HUES48 (cell line): ENCODE measurements at regions not wholly inside any gene's neighbourhood (a gene's known extent, or its start where the extent isn't known, plus 50 kb on each side); places are given as distances from the start of the nearest gene placed in this dataset.

Experiments
- H3K27ac ChIP-seq: one replicate; pipeline ENCODE4 v1.7.0; 2013; ENCODE audit warnings: low read depth, low read length, inconsistent platforms
- H3K27me3 ChIP-seq: 2 replicates; pipeline ENCODE4 v1.6.1; 2013; ENCODE audit warnings: mild to moderate bottlenecking, low read length; ENCODE audit not compliant: control insufficient read depth, insufficient read depth
- H3K36me3 ChIP-seq: 2 replicates; pipeline ENCODE4 v1.6.1; 2013; ENCODE audit warnings: low read length; ENCODE audit not compliant: control insufficient read depth, insufficient read depth
- H3K4me1 ChIP-seq: 2 replicates; pipeline ENCODE4 v1.6.1; 2013; ENCODE audit warnings: mild to moderate bottlenecking, low read length; ENCODE audit not compliant: control insufficient read depth, insufficient read depth
- H3K4me3 ChIP-seq: 2 replicates; pipeline ENCODE4 v1.5.1; 2013; ENCODE audit warnings: mild to moderate bottlenecking, low read depth, low read length
- H3K9ac ChIP-seq: 2 replicates; pipeline ENCODE4 v1.6.1; 2013; ENCODE audit warnings: mild to moderate bottlenecking, low read depth, low read length, moderate library complexity
- H3K9me3 ChIP-seq: 2 replicates; pipeline ENCODE4 v1.6.1; 2013; ENCODE audit warnings: low read length; ENCODE audit not compliant: control insufficient read depth, insufficient read depth

DNA sequence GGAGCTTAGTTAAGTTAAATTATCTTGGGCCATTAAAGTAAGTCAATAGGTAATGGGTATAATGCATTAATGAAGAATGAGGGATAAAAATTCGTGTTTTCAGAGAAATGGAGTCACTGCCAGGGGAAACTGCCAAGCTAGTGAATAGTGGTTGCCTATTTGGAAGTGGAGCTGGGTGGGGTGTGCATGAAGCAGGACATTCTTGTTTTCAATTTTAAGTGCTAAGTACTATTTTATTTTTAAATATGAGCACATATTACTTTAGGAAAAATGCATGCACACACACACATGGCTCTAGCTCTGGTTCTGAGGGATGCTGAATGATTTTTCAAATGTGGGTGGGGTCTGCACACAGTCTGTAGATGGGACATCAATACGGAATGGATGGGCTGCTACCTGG, 717.7 kb upstream of the SGCG start:
- no peak overlapping the region for H3K4me3 ChIP-seq
- no peak overlapping the region for H3K27ac ChIP-seq
- no peaks in the 10 kb centered on the region for H3K27me3 ChIP-seq
- H3K9me3 ChIP-seq, result no peaks in the 10 kb centered on the region
- no peaks in the 10 kb centered on the region for H3K36me3 ChIP-seq
- H3K4me1 ChIP-seq, result no peaks in the 10 kb centered on the region
- H3K9ac ChIP-seq, result no peak overlapping the region

DNA sequence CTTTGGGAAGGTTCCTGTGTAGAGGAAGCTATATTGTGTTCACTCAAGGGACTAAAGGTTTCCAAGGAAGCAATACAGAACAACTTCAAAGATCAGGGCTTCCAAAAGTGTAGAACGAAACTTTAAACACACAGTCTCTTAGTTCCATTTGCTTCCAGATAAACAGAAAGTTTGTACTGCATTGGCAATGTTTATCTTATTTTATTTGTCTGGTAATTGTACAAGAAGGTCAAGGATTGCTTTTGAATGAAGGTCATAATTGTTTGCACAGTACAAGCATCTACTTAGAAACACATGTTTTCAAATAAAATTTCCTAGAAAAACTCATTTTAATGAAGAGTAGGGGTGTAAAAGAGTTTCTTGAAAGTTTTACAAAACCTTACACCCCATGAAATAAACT, 712.7 kb upstream of the SGCG start:
- Histone ChIP-seq H3K9me3 (no peaks in the 10 kb centered on the region), H3K27me3 (no peaks in the 10 kb centered on the region), H3K4me1 (no peaks in the 10 kb centered on the region), H3K4me3 (no peak overlapping the region), H3K27ac (no peak overlapping the region), H3K9ac (no peak overlapping the region), H3K36me3 (no peaks in the 10 kb centered on the region)

- Histone ChIP-seq H3K27ac (no peak overlapping the region), H3K4me3 (no peak overlapping the region), H3K36me3 (no peaks in the 10 kb centered on the region), H3K27me3 (no peaks in the 10 kb centered on the region), H3K9ac (no peak overlapping the region), H3K9me3 (no peaks in the 10 kb centered on the region), H3K4me1 (no peaks in the 10 kb centered on the region)
These were observed 712.0 kb upstream of the SGCG start for GRCh38 chr13:22468824-22469223.

DNA sequence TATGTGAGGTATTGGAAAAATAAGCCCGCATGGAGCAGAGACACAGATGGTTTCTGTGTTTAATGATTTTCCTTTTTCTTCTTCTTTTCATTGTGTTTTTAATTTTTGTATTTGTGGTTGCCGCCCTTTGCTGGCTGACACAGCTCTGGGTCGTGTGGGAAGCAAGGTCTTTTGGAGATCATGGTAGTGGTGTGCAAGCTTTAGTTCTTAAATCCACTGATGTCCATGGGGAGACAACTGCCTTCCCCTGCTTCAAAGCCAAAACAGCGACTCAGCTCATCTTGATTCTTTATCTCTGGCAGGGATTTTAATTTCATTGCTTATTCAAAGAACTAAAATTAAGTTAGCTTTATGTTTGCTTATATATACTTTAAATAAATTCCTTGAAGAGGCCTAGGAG, 711.3 kb upstream of the SGCG start:
- Histone ChIP-seq H3K4me1 (no peaks in the 10 kb centered on the region), H3K27ac (no peak overlapping the region), H3K27me3 (no peaks in the 10 kb centered on the region), H3K4me3 (no peak overlapping the region), H3K9me3 (no peaks in the 10 kb centered on the region), H3K9ac (no peak overlapping the region), H3K36me3 (no peaks in the 10 kb centered on the region)

DNA sequence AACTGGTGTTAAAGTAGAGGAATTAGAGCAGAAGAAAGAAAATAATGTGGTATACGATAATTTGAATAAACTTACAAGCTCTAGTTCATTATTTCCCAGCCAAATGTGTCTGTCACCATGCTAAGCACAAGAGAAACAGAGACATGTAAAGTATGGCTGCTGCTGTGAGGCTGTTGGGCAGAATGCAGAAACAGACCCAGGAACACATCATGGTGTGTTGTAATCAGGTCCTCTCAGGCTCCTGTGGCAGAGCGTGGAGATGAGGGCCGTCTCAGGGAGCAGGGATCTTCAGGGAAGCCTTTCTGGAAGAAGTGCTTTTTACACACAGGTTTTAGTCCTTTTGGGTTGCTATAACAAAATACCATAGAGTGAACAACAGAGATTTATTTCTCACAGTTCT, 710.7 kb upstream of the SGCG start:
- no peak overlapping the region for H3K27ac ChIP-seq
- H3K27me3 ChIP-seq, result no peaks in the 10 kb centered on the region
- no peaks in the 10 kb centered on the region for H3K4me1 ChIP-seq
- no peak overlapping the region for H3K4me3 ChIP-seq
- H3K9me3 ChIP-seq, result no peaks in the 10 kb centered on the region
- H3K36me3 ChIP-seq, result no peaks in the 10 kb centered on the region
- no peak overlapping the region for H3K9ac ChIP-seq

- Histone ChIP-seq H3K27me3 (no peaks in the 10 kb centered on the region), H3K27ac (no peak overlapping the region), H3K36me3 (no peaks in the 10 kb centered on the region), H3K4me3 (no peak overlapping the region), H3K9ac (no peak overlapping the region), H3K4me1 (no peaks in the 10 kb centered on the region), H3K9me3 (no peaks in the 10 kb centered on the region)
These were observed 698.2 kb upstream of the SGCG start for GRCh38 chr13:22482496-22483000.

DNA sequence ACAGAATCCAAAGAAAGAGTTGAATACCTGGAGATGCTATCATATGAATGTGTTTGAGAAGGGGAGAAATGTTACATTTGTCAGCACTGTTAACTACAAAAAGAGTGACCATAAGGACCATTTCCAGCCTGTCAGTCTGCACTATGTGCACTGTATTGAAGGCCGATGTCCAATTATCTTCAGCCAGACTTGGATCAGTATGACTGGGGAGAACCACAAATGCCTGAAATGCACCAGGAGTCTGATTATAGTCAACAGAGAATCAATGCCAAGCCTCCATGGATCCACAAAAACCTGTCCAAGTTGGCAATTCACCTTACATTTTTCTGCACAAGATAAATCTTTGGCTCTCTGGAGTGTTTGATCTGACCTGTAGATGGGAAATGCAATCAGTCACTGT, 697.5 kb upstream of the SGCG start:
- Histone ChIP-seq H3K27ac (no peak overlapping the region), H3K9me3 (no peaks in the 10 kb centered on the region), H3K4me1 (no peaks in the 10 kb centered on the region), H3K36me3 (no peaks in the 10 kb centered on the region), H3K4me3 (no peak overlapping the region), H3K9ac (no peak overlapping the region), H3K27me3 (no peaks in the 10 kb centered on the region)

- no peaks in the 10 kb centered on the region for H3K27me3 ChIP-seq
- no peak overlapping the region for H3K9ac ChIP-seq
- H3K4me3 ChIP-seq, result no peak overlapping the region
- H3K9me3 ChIP-seq, result no peaks in the 10 kb centered on the region
- H3K4me1 ChIP-seq, result no peaks in the 10 kb centered on the region
- H3K36me3 ChIP-seq, result no peaks in the 10 kb centered on the region
- H3K27ac ChIP-seq, result no peak overlapping the region
These were observed 694.3 kb upstream of the SGCG start for GRCh38 chr13:22486490-22486889.

- Histone ChIP-seq H3K27me3 (no peaks in the 10 kb centered on the region), H3K27ac (no peak overlapping the region), H3K36me3 (no peaks in the 10 kb centered on the region), H3K9me3 (no peaks in the 10 kb centered on the region), H3K9ac (no peak overlapping the region), H3K4me1 (no peaks in the 10 kb centered on the region), H3K4me3 (no peak overlapping the region)
These were observed 692.8 kb upstream of the SGCG start for GRCh38 chr13:22487932-22488331.

GRCh38 chr13:22489771-22490170, 691.0 kb upstream of the SGCG start:
- H3K4me1 ChIP-seq, result no peaks in the 10 kb centered on the region
- no peaks in the 10 kb centered on the region for H3K36me3 ChIP-seq
- no peaks in the 10 kb centered on the region for H3K9me3 ChIP-seq
- H3K9ac ChIP-seq, result no peak overlapping the region
- H3K4me3 ChIP-seq, result no peak overlapping the region
- H3K27me3 ChIP-seq, result no peaks in the 10 kb centered on the region
- H3K27ac ChIP-seq, result no peak overlapping the region

DNA sequence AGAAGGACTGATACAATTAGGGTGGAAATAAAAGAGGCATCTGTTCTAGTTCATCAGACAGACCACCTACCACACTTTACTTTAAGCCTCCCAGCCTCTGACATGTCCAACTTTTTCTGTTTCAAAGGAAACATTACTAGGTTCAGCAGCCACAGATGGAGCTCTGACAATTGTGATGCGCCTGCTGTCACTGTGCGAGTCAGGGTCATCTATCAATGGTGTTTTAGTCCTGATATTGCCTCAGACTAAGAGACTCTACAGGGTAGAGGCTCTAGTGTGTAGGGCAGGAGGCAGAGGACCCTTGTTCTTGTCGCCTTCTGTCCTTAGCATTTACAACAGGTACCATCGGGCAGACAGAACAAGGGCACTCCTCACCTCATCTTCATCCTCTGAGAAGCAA, 685.0 kb upstream of the SGCG start:
- Histone ChIP-seq H3K27ac (no peak overlapping the region), H3K4me1 (no peaks in the 10 kb centered on the region), H3K9me3 (no peaks in the 10 kb centered on the region), H3K36me3 (no peaks in the 10 kb centered on the region), H3K27me3 (no peaks in the 10 kb centered on the region), H3K9ac (no peak overlapping the region), H3K4me3 (no peak overlapping the region)
